GM10266 (cell line): ENCODE measurements at regions not wholly inside any gene's neighbourhood (a gene's known extent, or its start where the extent isn't known, plus 50 kb on each side); places are given as distances from the start of the nearest gene placed in this dataset.

ENCODE experiments used
- DNase-seq: peaks from one replicate; pipeline ENCODE4 v3.0.0; 2012; ENCODE audit errors: extremely low spot score
- TF ChIP-seq, protein P1 (sequence below): IDR thresholded peaks from 2 replicates; pipeline ENCODE4 v1.5.1; 2012; ENCODE audit warnings: mild to moderate bottlenecking, low read depth; ENCODE audit not compliant: control insufficient read depth, insufficient read depth; ENCODE audit errors: missing control alignments

GRCh38 chr13:73548449-73548848 is 489.6 kb downstream of the KLF5 start:
- TF ChIP-seq, protein P1, sequence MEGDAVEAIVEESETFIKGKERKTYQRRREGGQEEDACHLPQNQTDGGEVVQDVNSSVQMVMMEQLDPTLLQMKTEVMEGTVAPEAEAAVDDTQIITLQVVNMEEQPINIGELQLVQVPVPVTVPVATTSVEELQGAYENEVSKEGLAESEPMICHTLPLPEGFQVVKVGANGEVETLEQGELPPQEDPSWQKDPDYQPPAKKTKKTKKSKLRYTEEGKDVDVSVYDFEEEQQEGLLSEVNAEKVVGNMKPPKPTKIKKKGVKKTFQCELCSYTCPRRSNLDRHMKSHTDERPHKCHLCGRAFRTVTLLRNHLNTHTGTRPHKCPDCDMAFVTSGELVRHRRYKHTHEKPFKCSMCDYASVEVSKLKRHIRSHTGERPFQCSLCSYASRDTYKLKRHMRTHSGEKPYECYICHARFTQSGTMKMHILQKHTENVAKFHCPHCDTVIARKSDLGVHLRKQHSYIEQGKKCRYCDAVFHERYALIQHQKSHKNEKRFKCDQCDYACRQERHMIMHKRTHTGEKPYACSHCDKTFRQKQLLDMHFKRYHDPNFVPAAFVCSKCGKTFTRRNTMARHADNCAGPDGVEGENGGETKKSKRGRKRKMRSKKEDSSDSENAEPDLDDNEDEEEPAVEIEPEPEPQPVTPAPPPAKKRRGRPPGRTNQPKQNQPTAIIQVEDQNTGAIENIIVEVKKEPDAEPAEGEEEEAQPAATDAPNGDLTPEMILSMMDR = no peak
- DNase-seq = no peak

DNA sequence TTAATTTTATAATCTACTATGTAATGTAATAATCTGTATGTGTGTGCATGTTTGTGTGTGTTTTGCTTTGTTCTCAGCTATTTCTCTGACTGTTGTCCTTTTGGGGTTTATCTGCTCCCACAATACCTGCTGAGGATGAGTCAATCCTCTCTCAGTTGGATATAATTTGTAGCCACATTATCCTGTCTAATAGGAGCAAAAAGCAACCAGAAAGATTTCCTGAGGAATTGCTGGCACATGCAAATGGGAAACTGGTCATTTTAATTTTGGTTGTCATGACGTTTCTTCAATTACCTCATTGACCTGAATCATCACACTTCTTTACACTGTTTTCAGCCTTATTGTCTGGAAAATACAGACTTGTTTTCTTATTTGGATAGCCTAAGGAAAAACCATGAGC is 488.4 kb downstream of the KLF5 start:
- no peak for DNase-seq
- TF ChIP-seq, protein P1 = no peak

DNA sequence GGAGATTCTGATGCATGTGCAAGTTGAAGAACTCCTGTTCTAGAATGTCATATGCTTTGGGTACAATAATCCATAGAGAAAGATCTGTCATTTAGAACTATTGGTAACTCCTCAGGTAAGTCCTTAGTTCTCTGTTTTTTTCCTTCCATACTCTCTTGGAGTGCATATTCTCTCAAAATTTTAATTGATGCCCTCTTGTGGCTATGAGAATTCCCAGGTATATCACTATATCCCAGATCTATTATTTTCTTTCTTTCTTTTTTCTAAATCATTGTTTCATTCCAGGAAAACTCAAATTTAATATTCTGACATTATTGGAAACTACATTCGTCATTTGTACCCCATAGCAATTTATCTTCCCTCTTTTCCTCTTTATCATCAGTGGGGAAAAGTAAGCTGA is 485.4 kb downstream of the KLF5 start:
- DNase-seq = no peak
- TF ChIP-seq, protein P1 = no peak

GRCh38 chr13:73542446-73542845 is 483.6 kb downstream of the KLF5 start:
- DNase-seq = no peak
- TF ChIP-seq, protein P1 = no peak

- TF ChIP-seq, protein P1 = no peak
- DNase-seq = no peak
Observed at GRCh38 chr13:73536865-73537264, 478.1 kb downstream of the KLF5 start.

DNA sequence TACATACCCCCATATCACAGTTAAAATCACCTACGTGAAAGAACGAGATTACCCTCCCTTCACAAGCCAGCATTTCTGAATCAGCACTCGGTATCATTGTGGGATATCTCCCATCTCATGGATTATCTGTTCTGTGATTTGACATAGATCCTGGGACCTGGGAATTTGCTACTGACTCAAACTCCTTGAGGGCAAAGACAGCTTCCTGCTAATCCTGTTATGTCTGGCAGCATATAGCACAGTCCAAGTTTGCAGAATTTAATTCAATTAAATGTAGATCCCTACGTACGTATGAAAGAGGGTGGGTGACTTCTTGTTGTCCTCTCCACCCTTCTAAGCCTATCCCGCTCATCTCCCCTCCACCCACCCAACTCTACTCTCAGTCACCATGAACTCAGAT is 476.5 kb downstream of the KLF5 start:
- TF ChIP-seq, protein P1 = no peak
- DNase-seq = no peak

GRCh38 chr13:73532987-73533510 is 474.2 kb downstream of the KLF5 start:
- DNase-seq = no peak
- TF ChIP-seq, protein P1 = no peak
